ENCODE measurements at regions not wholly inside any gene's neighbourhood (a gene's known extent, or its start where the extent isn't known, plus 50 kb on each side); places are given as distances from the start of the nearest gene placed in this dataset.

- no peak for DNase-seq (ENCODE audit: low spot score)
Measured at GRCh38 chr5:148708854-148709253, 54.5 kb upstream of the HTR4 start.

GRCh38 chr5:148711961-148712360 is 57.6 kb upstream of the HTR4 start:
- no peak for DNase-seq (ENCODE audit: low spot score)

GRCh38 chr5:148713735-148714508 is 59.6 kb upstream of the HTR4 start:
- no peak for DNase-seq (ENCODE audit: low spot score)

GRCh38 chr5:148716716-148717115 is 62.4 kb upstream of the HTR4 start:
- DNase-seq (ENCODE audit: low spot score): no peak

- no peak for DNase-seq (ENCODE audit: low spot score)
Measured at GRCh38 chr5:148717668-148718067, 63.3 kb upstream of the HTR4 start.

- no peak for DNase-seq (ENCODE audit: low spot score)
Measured at GRCh38 chr5:148719605-148720004, 65.3 kb upstream of the HTR4 start.

- no peak for DNase-seq (ENCODE audit: low spot score)
Measured at GRCh38 chr5:148720257-148720656, 65.9 kb upstream of the HTR4 start.

- DNase-seq (ENCODE audit: low spot score): no peak
Measured at GRCh38 chr5:148723143-148723542, 68.8 kb upstream of the HTR4 start.

GRCh38 chr5:148725675-148726074 is 71.3 kb upstream of the HTR4 start:
- no peak for DNase-seq (ENCODE audit: low spot score)

GRCh38 chr5:148729182-148729581 is 74.9 kb upstream of the HTR4 start:
- peak; percentile 45 for DNase-seq (ENCODE audit: low spot score)

- no peak for DNase-seq (ENCODE audit: low spot score)
Measured at GRCh38 chr5:148730270-148730669, 75.9 kb upstream of the HTR4 start.

GRCh38 chr5:148730942-148731898 is 76.9 kb upstream of the HTR4 start:
- peak; percentile 91 for DNase-seq (ENCODE audit: low spot score)

- no peak for DNase-seq (ENCODE audit: low spot score)
Measured at GRCh38 chr5:148732692-148733091, 78.4 kb upstream of the HTR4 start.

- DNase-seq (ENCODE audit: low spot score): peak; percentile 79
Measured at GRCh38 chr5:148733601-148734438, 79.5 kb upstream of the HTR4 start.

GRCh38 chr5:148734518-148734917 is 80.2 kb upstream of the HTR4 start:
- DNase-seq (ENCODE audit: low spot score): no peak

GRCh38 chr5:148735301-148735835 is 81.0 kb upstream of the HTR4 start:
- no peak for DNase-seq (ENCODE audit: low spot score)

GRCh38 chr5:148739023-148739422 is 84.7 kb upstream of the HTR4 start:
- DNase-seq (ENCODE audit: low spot score): no peak

- no peak for DNase-seq (ENCODE audit: low spot score)
Measured at GRCh38 chr5:148739524-148739923, 85.2 kb upstream of the HTR4 start.

GRCh38 chr5:148740079-148740858 is 85.9 kb upstream of the HTR4 start:
- DNase-seq (ENCODE audit: low spot score): no peak

GRCh38 chr5:148740966-148741742 is 85.3 kb upstream of the ADRB2 start:
- peak; percentile 67 for DNase-seq (ENCODE audit: low spot score)

Measured in RKO (cell line).